Fibroblast of the aortic adventitia (primary cell): ENCODE measurements at regions not wholly inside any gene's neighbourhood (a gene's known extent, or its start where the extent isn't known, plus 50 kb on each side); places are given as distances from the start of the nearest gene placed in this dataset.
A peak's percentile ranks its signal among the peaks of the same experiment; 100 is the strongest.

Experiments
- DNase-seq: peaks from one replicate; pipeline ENCODE4 v3.0.0-alpha.2; 2010; ENCODE audit warnings: low read depth
- H3K4me3 ChIP-seq: 2 replicates; pipeline ENCODE4 v1.5.1; 2011; ENCODE audit warnings: low read depth, mild to moderate bottlenecking, control low read depth, low read length, moderate library complexity
- TF ChIP-seq, protein P1 (sequence below): IDR thresholded peaks from 2 replicates; pipeline ENCODE4 v1.5.1; 2011; ENCODE audit warnings: mild to moderate bottlenecking, low read length, control low read depth, inconsistent platforms; ENCODE audit not compliant: insufficient read depth

DNA sequence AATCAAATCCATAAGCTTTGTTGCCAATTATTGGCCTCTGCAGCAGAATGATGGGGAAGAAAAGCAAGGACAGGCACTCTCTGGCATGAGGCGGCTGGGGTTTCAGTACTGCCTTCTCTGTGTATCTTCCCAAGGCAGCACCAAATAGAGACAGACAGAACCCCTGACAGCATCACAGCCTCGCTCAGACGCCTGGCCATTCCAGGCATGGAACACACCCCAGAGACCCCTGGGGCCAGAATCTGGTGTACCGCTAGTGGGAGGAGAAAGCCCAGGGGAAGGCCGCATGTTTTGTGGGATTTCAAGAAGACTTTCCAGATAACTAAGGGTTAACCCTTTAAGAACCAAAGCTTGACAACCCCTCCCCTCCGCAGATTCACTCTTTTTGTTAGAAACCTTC lies 282.1 kb downstream of the EN1 start:
- H3K4me3 ChIP-seq, result no peak overlapping the region
- TF ChIP-seq, protein P1, sequence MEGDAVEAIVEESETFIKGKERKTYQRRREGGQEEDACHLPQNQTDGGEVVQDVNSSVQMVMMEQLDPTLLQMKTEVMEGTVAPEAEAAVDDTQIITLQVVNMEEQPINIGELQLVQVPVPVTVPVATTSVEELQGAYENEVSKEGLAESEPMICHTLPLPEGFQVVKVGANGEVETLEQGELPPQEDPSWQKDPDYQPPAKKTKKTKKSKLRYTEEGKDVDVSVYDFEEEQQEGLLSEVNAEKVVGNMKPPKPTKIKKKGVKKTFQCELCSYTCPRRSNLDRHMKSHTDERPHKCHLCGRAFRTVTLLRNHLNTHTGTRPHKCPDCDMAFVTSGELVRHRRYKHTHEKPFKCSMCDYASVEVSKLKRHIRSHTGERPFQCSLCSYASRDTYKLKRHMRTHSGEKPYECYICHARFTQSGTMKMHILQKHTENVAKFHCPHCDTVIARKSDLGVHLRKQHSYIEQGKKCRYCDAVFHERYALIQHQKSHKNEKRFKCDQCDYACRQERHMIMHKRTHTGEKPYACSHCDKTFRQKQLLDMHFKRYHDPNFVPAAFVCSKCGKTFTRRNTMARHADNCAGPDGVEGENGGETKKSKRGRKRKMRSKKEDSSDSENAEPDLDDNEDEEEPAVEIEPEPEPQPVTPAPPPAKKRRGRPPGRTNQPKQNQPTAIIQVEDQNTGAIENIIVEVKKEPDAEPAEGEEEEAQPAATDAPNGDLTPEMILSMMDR, result no peak
- no peak for DNase-seq

DNA sequence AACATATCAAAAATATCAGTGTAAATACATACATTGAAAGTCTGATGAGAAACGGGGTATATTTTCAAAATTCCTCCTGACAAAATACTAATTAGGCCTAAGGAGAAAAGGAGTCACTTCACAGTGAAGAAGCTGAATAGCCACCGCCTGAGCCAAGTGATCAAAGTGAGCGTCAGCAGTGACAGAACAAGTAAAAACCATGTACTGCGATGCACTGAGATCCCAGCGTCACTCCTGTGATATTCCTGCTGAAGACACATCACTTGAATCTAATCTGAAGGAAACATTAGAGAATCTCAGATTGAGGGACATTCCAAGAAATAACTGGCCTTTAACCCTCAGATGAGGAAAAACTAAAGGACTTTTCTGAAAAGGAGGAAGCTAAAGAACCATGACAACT lies 285.3 kb downstream of the EN1 start:
- TF ChIP-seq, protein P1, result no peak
- no peak overlapping the region for H3K4me3 ChIP-seq
- DNase-seq, result no peak

DNA sequence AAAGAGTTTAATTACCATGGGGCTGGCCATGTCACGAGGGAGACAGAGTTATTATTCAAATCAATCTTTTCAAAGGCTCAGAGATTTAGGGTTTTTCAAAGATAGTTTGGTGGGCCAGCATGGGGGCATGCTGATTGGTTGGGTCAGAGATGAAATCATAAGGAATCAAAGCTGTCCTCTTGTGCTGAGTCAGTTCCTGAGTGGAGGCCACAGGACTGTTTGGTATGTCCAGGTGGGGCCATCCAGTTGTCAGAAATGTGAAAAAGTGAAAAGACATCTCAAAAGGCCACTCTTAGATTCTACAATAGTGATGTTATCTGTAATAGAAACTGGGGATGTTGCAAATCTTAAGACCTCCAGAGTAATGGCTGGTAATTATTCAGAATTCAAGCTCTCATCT lies 288.6 kb downstream of the EN1 start:
- no peak for DNase-seq
- TF ChIP-seq, protein P1, result no peak
- no peak overlapping the region for H3K4me3 ChIP-seq

DNA sequence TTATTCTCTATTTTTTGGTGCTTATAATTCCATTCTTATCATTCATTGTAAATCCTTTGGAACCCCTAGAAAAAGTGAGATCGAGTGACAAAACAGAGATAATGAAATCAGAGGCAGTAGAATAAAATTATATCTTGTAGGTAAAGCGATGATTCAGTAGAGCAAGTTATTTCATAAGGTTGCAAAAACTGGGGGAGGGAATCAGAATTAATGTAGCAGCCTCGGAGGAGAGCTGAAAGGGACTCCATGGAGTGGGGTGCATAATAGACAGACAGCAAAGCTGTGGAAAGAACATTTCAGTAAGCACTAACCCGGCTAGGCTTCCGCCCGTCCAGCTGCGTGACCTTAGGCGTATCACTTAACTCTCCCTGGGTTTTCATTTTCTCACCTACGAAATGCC lies 289.7 kb downstream of the EN1 start:
- DNase-seq, result no peak
- TF ChIP-seq, protein P1, result no peak
- no peak overlapping the region for H3K4me3 ChIP-seq

DNA sequence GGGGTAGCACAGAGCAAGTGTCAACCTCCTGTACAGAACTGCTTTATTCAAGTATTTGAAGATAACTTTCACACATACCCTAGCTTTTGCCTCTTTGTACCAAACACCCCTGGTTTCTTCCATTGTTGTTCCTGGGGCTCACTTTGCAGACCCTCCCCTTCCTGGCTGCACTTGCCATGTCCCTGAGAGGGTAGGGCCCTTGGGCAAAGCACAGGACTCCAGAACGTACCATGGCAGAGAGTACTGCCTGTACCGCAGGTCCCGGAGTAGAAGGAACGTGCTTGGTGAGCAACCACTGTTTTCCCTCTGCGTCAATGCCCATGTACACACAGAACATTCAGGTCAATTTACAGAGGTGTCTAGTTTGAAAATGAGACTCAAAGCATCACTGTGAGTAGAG lies 290.4 kb downstream of the EN1 start:
- no peak overlapping the region for H3K4me3 ChIP-seq
- TF ChIP-seq, protein P1, result no peak
- no peak for DNase-seq

DNA sequence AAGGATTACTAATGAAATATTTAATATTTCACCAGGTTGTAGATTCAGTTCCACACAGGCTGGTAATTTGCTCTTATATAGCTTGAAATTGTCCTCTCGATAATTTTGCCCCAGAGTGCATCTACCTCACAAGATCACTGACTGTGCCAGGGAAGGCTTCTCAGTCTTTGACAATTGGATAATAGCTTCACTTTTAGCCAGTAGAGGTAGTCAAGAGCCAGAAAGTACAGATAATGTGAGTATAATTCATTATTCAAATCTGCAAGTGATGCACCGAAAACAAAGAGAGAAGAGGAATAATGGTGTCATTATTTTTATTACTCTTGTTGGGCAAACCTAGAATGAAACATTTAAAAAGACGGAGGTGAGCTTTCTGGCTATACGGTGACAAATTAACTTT lies 292.8 kb downstream of the EN1 start:
- H3K4me3 ChIP-seq, result no peak overlapping the region
- DNase-seq, result peak; percentile 23
- TF ChIP-seq, protein P1, result peak; percentile 35

DNA sequence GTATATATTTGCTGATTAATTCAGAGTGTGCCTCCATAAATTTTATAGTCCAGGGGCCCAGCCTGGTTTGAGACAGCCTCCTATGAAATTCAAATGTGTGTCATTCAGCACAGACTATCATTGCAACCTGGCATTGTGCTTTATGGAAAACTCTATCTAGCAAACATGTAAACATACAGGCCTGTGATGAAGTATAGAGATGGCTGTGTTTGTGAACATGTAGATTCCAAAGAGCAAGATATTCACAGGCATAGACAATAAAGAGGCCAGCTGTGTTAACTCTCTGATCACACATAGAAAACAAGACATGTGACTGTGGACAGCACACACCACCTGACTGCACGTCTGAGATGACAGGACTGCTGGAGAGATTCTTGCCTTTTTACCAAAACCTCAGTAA lies 297.9 kb downstream of the EN1 start:
- no peak for DNase-seq
- TF ChIP-seq, protein P1, result no peak
- no peak overlapping the region for H3K4me3 ChIP-seq
